SK-N-MC (cell line): ENCODE measurements at regions not wholly inside any gene's neighbourhood (a gene's known extent, or its start where the extent isn't known, plus 50 kb on each side); places are given as distances from the start of the nearest gene placed in this dataset.

Experiments
- EZH2 ChIP-seq: fragments of 200-600 bp; sonication (generic); IDR thresholded peaks from one replicate; pipeline ENCODE4 v1.6.1; 2017; ENCODE audit warnings: antibody characterized with exemption
- POLR2AphosphoS5 ChIP-seq: IDR thresholded peaks from 2 replicates; pipeline ENCODE4 v1.6.1; 2012; ENCODE audit warnings: mild to moderate bottlenecking, low read depth, low read length, borderline replicate concordance

DNA sequence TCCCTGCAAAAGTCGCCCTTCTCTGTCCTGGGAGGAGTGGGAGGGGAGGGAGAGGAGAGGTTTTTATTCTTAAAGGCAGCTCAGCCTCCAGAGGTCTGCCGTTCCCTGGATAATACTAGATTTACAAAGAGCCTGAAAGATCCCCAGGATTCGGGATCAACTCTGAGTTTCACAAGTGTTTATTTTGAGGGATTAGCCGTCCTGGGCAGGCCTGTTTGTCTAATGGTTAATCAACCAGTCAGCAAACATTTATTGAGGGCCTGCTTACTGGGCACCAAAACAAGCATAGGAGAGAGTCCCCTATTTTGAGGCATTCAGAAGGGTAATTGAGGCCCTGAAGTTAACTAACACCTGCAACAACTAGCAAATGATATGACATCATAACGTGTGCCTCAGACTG is 152.6 kb upstream of the SLC1A4 start:
- no peak for TF ChIP-seq EZH2
- no peak for TF ChIP-seq POLR2AphosphoS5
